ENCODE measurements at regions not wholly inside any gene's neighbourhood (a gene's known extent, or its start where the extent isn't known, plus 50 kb on each side); places are given as distances from the start of the nearest gene placed in this dataset.
"Not testable (repeated sequence)": the region's sequence is repeated elsewhere in the genome, so short reads cannot be mapped to it uniquely, and the experiment has no call there.

GRCh38 chr3:153567011-153567410, 405.0 kb downstream of the RAP2B start:
- DNase-seq = no peak

GRCh38 chr3:153567556-153567955, 405.5 kb downstream of the RAP2B start:
- no peak for DNase-seq

GRCh38 chr3:153570481-153570880, 408.5 kb downstream of the RAP2B start:
- DNase-seq = not testable (repeated sequence)

- no peak for DNase-seq
These were observed 410.1 kb downstream of the RAP2B start for GRCh38 chr3:153572165-153572564.

- DNase-seq = no peak
These were observed 410.6 kb downstream of the RAP2B start for GRCh38 chr3:153572654-153573053.

- no peak for DNase-seq
These were observed 411.5 kb downstream of the RAP2B start for GRCh38 chr3:153573481-153573880.

GRCh38 chr3:153574445-153574844, 412.4 kb downstream of the RAP2B start:
- DNase-seq = no peak

GRCh38 chr3:153577059-153577736, 415.2 kb downstream of the RAP2B start:
- no peak for DNase-seq

- DNase-seq = no peak
These were observed 416.0 kb downstream of the RAP2B start for GRCh38 chr3:153578046-153578445.

- DNase-seq = no peak
These were observed 428.0 kb downstream of the RAP2B start for GRCh38 chr3:153590051-153590450.

GRCh38 chr3:153591561-153592245, 429.7 kb downstream of the RAP2B start:
- DNase-seq = no peak

GRCh38 chr3:153595186-153595815, 433.3 kb downstream of the RAP2B start:
- DNase-seq = no peak

- DNase-seq = no peak
These were observed 434.4 kb downstream of the RAP2B start for GRCh38 chr3:153596401-153596800.

GRCh38 chr3:153599685-153600084, 437.7 kb downstream of the RAP2B start:
- no peak for DNase-seq

GRCh38 chr3:153600896-153601295, 438.9 kb downstream of the RAP2B start:
- DNase-seq = no peak

GRCh38 chr3:153601374-153601853, 439.4 kb downstream of the RAP2B start:
- DNase-seq = no peak

GRCh38 chr3:153602801-153603200, 440.8 kb downstream of the RAP2B start:
- DNase-seq = no peak

GRCh38 chr3:153614140-153614539, 452.1 kb downstream of the RAP2B start:
- no peak for DNase-seq

GRCh38 chr3:153614563-153614962, 452.5 kb downstream of the RAP2B start:
- no peak for DNase-seq

- DNase-seq = no peak
These were observed 453.8 kb downstream of the RAP2B start for GRCh38 chr3:153615863-153616262.

- no peak for DNase-seq
These were observed 455.4 kb downstream of the RAP2B start for GRCh38 chr3:153617463-153617862.

- DNase-seq = no peak
These were observed 456.1 kb downstream of the RAP2B start for GRCh38 chr3:153618176-153618575.

- no peak for DNase-seq
These were observed 457.2 kb downstream of the RAP2B start for GRCh38 chr3:153619268-153619667.

GRCh38 chr3:153621953-153622352, 459.9 kb downstream of the RAP2B start:
- no peak for DNase-seq
